HK-2 (cell line): ENCODE measurements at regions not wholly inside any gene's neighbourhood (a gene's known extent, or its start where the extent isn't known, plus 50 kb on each side); places are given as distances from the start of the nearest gene placed in this dataset.

Source experiments
- DNase-seq: peaks from one replicate; pipeline ENCODE4 v3.0.0-alpha.2; 2018; ENCODE audit not compliant: unreplicated experiment

DNA sequence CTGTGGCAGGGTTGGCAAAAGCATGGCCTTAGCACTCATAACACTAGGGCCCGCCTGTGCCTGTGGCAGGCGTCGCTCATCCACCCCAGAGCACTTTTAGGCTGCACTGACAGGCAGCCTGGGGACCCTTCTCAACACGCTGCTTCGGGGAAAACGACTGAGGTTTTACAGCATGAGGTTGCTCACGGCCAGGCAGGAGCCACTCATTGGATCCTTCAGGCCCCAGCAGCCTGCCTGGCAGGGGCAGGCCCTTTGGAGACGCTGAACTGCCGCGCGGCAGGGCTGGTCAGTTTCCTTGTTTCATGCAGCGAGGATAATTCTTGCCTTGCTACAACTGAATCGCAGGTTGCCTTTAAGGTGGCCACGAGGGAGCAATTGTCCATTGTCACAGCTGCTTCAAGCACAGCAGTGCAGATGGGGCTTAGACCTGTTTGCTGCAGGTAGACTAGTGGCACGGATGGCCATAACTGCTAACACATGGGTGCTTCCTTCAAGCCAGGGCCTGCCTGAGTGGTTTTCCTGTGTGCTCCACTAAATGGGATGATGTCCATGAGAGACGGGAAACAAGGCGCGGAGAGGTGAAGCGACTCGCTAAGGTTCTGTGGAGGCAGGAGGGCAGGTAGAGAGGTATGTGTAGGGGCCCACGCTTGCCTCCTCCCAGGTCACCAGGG, 49.9 kb upstream of the HS6ST1 start:
- no peak for DNase-seq

DNA sequence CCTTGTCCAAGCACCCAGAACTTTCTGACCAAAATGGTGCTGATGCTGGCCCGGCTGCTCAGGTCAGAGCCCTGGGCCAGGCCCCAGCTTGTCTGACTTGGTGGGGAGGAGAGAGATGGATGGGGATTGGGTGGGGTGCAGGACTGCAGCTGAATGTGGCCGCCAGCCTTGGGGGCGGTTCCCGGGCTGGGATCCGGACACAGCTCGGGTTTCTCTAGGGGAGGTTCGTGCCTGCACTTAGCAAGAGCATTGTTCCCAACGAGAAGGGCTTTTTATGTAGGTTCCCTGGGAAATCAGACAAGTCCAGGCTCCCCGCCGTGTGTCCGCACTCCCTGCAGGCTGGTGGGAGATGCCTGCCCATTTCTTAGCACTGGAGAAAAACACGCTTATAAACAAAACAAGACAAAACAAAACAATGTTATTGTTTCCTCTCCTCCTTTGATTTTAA, 50.5 kb upstream of the HS6ST1 start:
- no peak for DNase-seq

DNA sequence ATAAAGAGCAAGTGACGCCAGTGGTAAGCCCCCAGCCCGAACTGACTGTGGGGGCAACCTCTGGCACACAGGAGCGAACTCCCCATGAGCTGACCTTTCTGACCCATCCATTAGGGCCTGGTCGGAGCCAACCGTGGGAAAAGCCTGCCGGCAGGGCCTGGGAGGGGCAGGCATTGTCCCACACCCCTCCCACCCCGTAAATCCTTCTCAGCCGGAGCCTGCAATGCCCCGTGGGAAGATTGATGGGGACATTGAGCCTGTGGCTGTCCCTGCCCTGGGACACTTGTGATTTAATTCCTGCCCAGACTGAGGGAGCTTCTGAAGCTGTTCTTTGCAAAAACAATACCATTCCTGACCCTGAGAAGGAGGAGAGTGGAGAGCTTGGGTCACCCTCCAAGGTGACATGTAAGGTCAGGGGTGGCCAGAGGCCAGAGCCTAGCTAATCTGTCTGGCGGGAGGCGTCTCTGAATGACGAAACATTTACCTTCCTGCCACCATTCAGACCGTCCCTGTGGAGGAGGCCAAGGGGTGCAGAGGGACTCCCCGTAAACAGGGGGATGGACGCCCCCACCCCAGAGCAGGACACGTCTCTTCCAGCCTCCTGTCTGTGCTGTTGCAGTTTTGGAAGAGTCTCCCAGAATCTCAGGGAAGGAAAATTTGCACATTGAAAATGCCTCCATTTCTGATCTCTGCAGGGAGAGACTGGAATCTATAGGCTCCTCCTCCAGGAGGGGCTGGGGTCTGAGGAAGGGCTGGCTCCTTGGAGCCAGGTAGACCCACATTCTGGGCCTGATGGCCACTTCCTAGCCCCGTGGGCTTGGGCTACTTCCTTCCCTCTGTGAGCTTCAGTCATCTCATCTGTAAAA, 51.2 kb upstream of the HS6ST1 start:
- DNase-seq = no peak

DNA sequence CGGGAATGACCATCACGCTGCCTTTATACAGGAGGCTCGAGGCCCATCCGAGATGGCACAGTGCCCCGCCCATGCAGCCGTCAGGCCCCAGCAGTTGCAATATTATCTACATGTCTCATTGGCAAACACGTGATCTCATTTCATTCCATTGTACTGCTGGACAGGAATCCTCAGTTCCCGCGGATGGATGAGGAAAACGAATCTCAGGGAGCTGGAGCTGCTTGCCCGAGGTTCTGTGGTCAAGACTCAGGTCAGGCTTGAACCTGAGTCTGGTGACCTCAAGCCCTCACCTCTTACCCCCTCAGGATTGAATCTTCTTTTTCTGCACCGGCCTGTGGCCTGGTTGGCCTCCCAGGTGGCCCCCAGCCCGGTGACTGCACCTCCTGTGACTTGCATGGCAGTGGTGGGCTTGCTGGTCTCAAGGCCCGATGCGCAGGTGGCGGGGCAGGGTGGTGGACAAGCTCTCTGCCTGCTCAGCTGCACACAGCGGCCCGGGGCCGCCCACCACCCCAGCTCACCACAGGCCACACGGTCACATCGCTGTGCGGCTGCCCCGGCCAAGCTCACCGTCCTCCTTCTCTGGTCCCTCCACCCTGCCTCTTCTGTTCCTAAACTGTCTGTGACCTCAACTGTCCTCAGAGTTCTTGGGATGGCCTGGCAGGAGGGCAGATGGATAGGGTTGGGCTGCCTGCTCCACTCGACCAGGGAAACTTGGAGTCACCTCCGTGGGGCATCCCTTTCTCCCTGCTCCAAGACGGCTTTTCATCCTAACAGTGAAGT, 52.0 kb upstream of the HS6ST1 start:
- no peak for DNase-seq

DNA sequence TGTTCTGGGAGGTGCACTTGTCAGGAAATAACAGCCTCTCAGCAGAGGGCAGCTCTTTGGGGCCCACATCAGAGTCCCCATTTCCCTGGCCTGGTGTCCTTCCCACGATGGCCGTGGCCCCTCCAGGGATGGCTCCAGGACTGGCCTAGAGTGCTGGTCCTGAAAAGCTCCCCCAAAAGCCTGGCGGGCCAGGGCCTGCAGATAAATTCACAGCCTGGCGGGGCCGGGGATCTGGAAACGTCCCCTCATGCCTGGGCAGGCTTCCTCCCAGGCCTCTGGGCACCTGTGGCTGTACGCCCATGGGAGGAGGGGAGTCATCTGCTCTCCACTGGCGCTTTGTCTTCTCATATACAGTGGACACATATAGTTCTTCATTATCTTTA, 52.6 kb upstream of the HS6ST1 start:
- no peak for DNase-seq

DNA sequence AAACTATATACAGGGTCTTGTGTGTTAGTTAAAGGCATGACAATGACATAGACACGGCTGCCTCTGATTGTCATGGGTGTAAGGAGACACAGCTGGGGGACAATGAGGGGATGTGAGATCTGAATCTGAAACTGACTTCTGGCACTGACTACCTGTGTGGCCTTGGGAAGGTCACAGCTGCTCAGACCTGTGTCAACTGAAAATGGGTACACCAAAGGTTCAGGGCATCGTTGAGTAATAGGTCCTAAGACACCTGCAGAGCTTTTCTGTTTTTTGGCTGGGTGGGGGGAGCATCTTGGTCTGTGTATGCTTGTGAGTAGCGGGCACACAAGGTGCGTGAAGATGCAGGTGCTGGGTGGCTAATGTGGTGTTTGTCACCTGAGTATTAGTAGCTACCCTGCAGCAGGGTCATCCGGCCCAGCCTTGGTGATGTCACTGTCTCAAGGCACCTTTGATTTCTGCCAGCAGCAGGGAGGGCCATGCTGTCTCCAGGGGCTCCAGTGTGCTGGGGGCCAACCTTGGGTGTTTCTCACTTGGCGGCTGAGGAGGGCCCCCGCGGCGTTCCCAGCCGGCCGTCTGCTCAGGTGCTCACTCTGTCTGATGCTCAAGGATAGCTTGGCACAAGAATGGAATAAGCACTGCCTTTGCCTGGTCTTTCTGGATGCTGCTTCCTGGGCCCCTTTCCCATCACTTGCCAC, 53.1 kb upstream of the HS6ST1 start:
- DNase-seq = no peak

DNA sequence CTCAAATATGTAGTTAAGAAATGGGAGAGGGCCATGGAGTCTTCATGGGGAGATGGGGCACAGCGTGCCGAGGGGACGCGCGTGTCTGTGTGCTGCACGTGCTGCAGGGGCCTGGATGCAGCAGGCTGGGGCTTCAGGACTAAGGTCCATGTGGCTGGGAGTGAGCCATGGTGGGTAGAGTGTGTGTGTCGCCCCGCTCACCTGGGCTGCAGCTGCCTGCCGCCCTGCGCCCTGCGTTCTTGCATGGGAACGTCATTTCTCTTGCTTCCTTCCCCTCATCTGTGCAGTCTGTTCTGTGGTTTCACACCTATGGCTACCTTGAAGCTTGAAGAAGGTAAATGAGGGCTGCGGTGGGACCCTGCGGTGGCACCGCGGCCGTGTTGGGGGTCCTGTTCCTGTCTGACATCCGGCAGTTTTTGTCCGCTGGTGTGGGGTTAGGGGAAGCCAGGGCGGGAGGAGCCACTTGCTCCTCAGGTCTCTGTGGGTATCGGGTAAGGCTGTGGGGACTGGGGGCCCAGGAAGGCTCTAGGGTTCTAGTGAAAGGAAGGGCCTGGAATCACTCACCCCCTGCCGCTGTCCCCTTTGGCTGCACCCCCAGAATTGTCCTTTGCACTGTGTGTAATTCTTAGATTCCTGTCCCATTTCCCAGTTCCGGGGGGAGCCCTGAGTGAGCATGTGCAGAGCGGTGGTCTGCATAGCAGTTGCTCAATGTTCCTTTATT, 54.1 kb upstream of the HS6ST1 start:
- DNase-seq = no peak

DNA sequence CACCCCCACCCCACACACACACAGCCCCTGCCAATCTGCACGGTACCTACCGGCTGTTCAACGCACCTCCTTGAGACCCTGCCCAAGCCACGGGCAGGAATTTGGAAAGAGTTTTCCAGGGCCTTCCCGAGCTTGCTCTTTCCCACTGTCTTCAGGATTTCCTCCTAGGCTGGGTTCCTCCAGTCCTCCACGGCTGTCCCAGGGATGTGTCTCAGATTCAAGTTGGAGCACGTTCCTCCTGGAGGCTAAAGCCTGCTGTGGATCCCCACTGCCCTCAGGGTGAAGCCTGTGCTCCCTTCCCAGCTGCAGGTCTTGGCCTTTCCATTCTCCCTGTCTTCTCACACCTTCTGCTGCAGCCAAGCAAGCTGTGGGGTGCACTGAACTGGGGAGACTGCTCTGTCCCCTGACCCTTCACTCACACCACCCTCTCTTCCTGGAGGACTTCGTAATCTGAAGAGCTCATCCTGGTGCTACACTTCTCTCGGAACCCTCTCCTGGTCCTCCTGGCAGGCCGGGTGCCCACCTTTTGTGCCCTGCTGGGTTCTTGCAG, 54.9 kb upstream of the HS6ST1 start:
- no peak for DNase-seq

DNA sequence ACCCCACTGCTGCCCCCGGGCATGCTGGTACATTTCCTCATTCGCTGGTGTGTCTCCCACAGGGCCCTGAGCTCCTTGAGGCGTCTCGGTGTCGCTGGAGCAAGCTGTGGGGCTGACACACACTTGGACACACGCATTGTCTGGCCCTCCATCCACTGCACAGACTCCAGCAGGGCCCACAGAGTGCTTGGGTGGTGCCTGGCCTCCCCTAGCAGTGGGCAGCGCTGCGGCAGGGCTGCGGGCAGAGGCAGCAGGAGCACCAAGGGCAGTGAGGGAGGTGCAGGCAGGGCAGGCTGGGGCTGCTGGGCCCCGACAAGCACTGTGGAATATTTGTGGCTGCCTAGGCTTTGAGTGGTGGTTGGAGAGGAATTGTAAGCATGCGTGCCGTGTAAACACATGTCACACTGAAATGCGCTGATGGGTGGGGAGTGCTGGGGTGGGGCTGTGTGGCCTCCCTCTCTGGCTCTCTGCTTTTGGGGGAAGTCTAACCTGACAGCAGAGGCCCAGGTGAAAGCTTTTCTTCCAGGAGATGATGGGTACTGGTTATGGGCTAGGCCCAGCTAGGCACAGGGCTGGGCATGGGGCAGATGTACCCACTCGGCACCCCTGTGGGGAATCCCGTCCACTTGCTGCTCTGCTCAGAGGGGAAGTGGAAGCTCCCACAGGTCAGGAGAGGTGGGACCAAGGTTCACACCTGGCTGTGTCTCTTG, 55.5 kb upstream of the HS6ST1 start:
- peak; percentile 44 for DNase-seq

DNA sequence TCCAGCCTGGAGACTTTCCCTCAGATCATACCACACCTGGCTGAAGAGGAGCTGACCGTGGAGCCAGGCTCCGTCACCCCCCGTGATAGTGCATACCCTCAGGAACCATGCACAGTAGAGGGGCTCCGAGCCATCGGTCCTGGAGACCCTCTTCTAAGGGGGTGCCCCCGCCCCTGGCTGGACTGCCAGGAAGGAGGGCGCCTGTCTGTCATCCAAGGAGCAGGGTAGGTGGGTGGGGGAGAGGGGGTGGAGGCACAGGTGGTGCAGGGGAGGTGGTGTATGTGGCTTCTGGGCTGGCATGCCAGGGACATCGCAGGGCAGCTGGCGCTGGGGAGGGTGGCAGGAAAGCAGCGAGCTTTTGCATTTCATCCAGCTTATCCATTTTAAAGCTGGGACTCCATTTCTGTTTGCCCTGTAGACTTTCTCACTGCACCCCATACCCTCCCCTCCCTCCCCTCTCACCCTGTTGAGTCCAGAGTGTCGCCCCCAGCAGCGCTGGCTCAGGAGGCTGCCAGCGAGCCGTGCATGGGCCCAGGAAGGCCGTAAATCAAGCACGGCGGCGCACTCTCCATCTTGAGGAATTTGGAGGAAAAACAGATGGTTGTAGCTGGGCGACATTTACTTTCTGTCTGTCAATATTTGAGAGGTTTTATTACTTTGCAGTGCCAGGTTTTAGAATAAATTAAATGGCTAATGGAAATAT, 56.2 kb upstream of the HS6ST1 start:
- DNase-seq = no peak

DNA sequence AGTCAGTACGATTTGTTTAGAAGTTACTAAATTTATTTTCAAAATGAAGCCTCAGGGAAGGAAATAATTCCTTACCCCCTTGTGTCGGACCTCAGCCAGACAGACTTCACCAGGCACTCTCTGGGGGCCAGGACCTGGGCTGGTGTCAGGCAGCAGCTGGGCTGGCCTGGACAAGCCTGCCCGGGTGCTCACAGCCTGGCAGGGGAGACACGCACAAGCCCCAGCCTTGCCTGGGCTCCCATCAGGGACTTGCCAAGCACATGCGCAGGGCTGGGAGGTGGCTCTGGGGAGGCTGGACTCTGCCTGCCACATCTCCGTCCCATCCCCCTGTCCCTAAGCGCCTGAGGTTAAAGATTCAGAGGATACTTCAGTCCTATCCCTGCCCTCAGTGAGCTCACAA, 56.8 kb upstream of the HS6ST1 start:
- no peak for DNase-seq

DNA sequence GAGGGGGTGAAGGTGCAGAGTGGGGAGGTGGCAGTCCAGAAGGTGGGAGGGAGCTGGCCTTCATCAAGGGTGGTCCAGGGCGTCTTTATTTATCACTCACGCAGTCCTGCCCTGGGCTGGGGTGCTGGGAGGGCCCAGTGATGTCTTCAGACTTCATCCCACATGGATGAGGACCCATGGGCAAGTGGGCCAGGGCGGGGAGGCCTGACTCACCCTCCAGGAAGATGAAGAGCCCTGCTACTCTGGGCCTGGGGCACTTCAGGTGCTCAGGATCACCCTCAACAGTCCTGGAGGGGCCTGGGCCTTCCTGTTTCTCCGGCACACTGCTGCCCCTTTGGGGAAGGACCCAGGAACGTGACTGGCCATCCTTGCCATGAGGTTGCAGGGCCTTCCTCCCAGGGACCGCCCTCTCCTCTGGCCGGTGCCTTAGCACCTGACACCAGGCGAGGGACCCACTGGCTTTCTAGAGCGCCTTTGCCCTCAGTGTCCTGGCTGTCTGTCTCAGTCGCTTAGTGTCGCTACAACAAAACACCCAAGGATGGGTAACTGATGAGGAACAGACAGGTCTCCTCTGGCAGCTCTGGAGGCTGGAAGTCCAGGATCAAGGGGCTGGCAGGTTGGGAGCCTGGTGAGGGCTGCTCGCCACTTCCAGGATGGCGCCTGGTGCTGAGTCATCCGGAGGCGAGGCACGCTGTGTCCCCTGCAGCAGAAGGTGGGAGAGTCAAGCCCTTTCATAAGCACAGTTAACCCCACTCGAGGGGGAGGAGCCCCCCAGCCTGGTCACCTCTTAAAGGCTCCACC, 57.8 kb upstream of the HS6ST1 start:
- DNase-seq = no peak

DNA sequence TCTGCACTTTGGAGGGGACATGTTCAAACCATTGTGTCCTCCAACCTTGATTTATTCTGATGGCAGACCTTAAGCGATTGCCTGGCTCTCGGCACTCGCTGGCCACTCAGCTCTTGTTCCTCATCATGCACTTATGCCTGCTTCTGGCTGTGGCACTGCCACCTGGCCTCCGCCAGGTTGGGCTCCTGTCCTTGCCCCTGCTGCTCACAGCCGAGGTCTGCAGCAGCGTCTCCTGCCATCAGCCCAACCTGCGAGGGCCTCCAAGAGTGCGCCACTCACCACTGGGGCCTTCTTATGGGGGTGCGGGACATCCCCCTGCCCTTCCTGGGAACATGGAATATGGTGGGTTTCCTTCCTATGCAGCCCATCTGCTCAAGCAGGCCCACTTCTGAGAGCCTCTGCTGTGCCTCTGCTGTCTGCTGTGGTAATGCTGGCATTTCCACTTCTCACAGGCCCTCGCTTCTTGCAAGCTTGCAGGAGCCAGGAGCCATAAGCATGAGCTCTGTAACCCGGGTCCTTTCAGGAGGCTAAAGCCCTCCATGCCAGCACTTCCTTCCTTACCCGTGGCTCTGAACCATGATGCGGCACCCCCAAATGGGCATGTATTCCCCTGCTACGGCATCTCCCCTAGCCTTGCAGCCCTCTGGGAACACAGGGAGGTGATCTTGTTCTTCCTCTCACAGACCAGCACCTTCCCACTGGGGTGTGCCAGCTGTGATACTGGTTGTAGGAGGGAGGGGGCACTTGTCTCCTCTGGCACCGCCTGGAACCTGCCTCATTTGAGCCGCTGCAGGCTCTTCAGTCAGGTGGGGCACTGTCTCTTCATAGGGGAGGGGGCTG, 58.6 kb upstream of the HS6ST1 start:
- DNase-seq = no peak

DNA sequence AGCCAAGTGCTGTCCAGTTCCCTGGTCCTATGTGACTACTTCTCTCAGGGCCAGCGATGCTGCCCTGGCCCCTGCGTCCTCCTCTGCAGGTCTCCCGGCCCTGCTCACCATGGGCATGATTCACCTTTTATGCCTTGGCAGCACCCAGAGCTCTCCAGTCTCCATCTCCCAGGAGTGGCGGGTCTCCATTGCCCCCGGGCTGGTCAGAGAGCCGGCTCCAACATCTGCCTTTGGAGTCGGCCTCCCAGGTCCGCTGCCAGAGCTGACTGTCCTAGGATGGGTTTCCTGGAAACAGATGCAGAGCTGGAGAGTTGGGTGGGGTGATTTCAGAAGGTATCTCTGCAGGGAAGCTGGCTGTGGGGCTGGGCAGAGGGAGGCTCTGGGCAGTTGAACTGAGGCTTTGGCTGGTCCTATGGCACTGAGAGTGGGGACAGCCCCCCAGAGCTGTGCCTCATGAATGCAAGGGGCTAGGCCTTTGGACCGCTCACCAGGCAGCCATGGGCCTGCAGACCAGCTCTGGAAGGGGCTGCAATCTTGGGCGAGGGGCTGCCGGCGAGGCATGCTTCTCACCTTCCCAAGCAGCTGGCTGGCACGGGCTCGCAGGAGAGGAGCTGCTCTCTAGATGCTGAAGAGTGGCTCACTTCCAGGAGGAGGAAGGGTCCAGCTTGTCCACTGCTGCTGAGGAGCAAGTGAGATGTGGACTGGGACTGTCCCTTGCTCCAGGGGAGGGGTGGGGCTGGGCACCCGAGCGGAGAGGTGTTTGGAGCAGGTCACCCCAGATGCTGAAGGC, 59.8 kb upstream of the HS6ST1 start:
- no peak for DNase-seq

DNA sequence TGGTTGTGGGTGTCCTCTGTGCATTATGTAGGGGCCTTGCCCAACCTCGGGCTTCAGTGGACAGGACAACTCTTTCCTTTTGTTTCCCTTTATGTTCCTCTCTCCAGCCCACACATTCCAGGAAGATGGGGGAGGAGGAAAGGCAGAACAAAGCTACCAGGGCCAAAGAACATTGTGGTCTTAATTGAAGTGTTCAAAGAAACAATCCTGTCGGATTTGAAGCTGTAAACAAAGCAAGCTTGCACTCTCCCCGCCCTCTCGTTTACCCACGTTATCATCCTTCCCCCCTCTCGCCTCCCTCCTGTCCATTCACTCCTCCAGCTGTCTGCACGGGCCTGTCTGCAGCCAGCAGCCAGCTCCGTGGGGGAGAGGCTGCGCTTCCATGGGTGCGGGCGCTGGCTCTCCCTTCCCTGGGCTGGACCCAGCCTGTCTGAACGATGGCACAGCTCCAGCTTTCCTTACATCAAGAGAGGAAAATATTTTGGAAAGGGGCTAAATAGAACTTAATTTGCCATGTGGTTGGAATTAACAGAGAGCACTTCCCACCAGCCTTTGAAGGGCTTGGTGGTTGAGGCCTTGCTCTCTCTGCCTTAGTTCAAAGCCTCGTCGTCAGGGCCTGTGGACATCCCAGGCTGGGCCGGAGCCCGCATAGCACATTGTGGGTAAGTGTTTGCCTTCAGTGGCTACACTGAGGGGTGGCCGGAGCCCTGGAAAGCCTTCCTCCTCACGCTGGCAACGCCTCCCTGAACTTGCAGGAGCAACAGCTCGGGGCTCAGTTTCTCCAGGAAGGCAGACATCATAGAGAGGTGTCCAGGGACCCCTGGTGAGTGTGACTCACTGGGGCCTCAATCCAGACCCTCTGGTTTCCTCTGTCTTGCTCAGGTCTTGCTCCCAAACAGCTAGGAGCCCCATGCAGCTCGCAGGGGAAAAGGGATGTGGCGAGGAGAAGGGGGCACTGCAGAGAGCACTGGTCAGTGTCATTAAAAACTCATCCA, 60.6 kb upstream of the HS6ST1 start:
- DNase-seq = no peak
